Astrocyte (in vitro differentiated cells and primary cell): ENCODE measurements at regions not wholly inside any gene's neighbourhood (a gene's known extent, or its start where the extent isn't known, plus 50 kb on each side); places are given as distances from the start of the nearest gene placed in this dataset.

Source experiments
- EZH2 ChIP-seq: IDR thresholded peaks from 2 replicates; pipeline ENCODE4 v1.6.1; 2012; ENCODE audit warnings: mild to moderate bottlenecking, low read length, inconsistent platforms; ENCODE audit not compliant: insufficient read depth
- TF ChIP-seq, protein P1 (sequence below): IDR thresholded peaks from 2 replicates; pipeline ENCODE4 v1.5.1; 2011; ENCODE audit warnings: low read depth, mild to moderate bottlenecking, inconsistent platforms, low read length, moderate library complexity; ENCODE audit not compliant: insufficient read depth

DNA sequence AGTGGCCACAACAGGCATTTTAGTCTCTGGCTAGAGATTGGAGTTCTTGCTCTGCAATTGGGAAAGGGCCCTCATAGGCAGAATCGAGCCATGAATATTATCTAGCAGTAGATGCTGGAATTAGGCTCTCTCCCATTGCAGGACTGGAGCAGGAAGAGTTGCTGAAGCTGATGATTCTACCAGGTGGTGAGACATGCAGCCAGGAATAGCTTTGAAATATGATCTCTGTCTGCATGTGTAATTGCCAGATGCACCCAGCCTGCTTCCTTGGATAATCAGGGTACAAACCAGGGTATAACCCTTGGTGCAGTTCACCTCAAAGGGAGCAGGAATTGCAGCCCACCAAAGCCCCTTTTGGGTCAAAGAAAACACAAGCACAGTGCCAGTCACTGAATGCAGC lies 211.4 kb upstream of the FTMT start:
- TF ChIP-seq, protein P1, sequence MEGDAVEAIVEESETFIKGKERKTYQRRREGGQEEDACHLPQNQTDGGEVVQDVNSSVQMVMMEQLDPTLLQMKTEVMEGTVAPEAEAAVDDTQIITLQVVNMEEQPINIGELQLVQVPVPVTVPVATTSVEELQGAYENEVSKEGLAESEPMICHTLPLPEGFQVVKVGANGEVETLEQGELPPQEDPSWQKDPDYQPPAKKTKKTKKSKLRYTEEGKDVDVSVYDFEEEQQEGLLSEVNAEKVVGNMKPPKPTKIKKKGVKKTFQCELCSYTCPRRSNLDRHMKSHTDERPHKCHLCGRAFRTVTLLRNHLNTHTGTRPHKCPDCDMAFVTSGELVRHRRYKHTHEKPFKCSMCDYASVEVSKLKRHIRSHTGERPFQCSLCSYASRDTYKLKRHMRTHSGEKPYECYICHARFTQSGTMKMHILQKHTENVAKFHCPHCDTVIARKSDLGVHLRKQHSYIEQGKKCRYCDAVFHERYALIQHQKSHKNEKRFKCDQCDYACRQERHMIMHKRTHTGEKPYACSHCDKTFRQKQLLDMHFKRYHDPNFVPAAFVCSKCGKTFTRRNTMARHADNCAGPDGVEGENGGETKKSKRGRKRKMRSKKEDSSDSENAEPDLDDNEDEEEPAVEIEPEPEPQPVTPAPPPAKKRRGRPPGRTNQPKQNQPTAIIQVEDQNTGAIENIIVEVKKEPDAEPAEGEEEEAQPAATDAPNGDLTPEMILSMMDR: no peak
- no peak for TF ChIP-seq EZH2
